WI38 (cell line): ENCODE measurements at regions not wholly inside any gene's neighbourhood (a gene's known extent, or its start where the extent isn't known, plus 50 kb on each side); places are given as distances from the start of the nearest gene placed in this dataset.
"Not testable (repeated sequence)": the region's sequence is repeated elsewhere in the genome, so short reads cannot be mapped to it uniquely, and the experiment has no call there.

Source experiments
- H3K4me3 ChIP-seq: 2 replicates; pipeline ENCODE4 v1.5.1; 2011; ENCODE audit warnings: low read depth, mild to moderate bottlenecking, control low read depth, low read length
- CTCF ChIP-seq: IDR thresholded peaks from 2 replicates; pipeline ENCODE4 v1.5.1; 2012; ENCODE audit warnings: low read depth, mild to moderate bottlenecking, control low read depth, low read length

- no peak for TF ChIP-seq CTCF
- no peak overlapping the region for H3K4me3 ChIP-seq
Observed at GRCh38 chr4:83947125-83947829, 411.4 kb downstream of the GPAT3 start.

GRCh38 chr4:83943691-83944090, 407.8 kb downstream of the GPAT3 start:
- H3K4me3 ChIP-seq, result not testable (repeated sequence)

- no peak overlapping the region for H3K4me3 ChIP-seq
- TF ChIP-seq CTCF, result no peak
Observed at GRCh38 chr4:83932750-83933391, 397.0 kb downstream of the GPAT3 start.

GRCh38 chr4:83931659-83932438, 395.9 kb downstream of the GPAT3 start:
- no peak for TF ChIP-seq CTCF

GRCh38 chr4:83929550-83929949, 393.6 kb downstream of the GPAT3 start:
- no peak for TF ChIP-seq CTCF
- H3K4me3 ChIP-seq, result no peak overlapping the region

More at GRCh38 chr4:83931659-83932438, 395.9 kb downstream of the GPAT3 start:
- no peak overlapping the region for H3K4me3 ChIP-seq

GRCh38 chr4:83926950-83927349, 391.0 kb downstream of the GPAT3 start:
- TF ChIP-seq CTCF, result no peak
- no peak overlapping the region for H3K4me3 ChIP-seq

GRCh38 chr4:83923341-83923740, 387.4 kb downstream of the GPAT3 start:
- TF ChIP-seq CTCF, result no peak
- H3K4me3 ChIP-seq, result no peak overlapping the region
